GM10248 (cell line): ENCODE measurements at regions not wholly inside any gene's neighbourhood (a gene's known extent, or its start where the extent isn't known, plus 50 kb on each side); places are given as distances from the start of the nearest gene placed in this dataset.

Source experiments
- CTCF ChIA-PET: fragments of 300-600 bp; sonication (Branson Sonifier 250); formaldehyde crosslinking; extraction: SDS; loops from one replicate; lab custom pipeline; 2021; ENCODE audit warnings: antibody characterized with exemption; lab: Yijun Ruan, JAX
- POLR2A ChIA-PET: fragments of 350-650 bp; sonication (Branson Sonifier 250); formaldehyde crosslinking; extraction: SDS; loops from one replicate; lab custom pipeline; 2020; ENCODE audit warnings: antibody characterized with exemption; lab: Yijun Ruan, JAX
- DNase-seq: peaks from one replicate; pipeline ENCODE4 v3.0.0; 2012; ENCODE audit errors: extremely low spot score
- CTCF ChIP-seq: IDR thresholded peaks from 2 replicates; pipeline ENCODE4 v1.5.1; 2012; ENCODE audit warnings: mild to moderate bottlenecking, low read depth; ENCODE audit errors: extremely low read depth, missing control alignments, control extremely low read depth

- TF ChIP-seq CTCF: no peak
- DNase-seq: no peak
- ChIA-PET CTCF (no interaction called here), POLR2A (no interaction called here)
Measured at GRCh38 chr21:43364261-43364510, 62.7 kb downstream of the SIK1 start.

GRCh38 chr21:43363506-43364260 lies 63.2 kb downstream of the SIK1 start:
- DNase-seq: no peak
- POLR2A ChIA-PET: no interaction called here
- CTCF ChIA-PET: no interaction called here
- no peak for TF ChIP-seq CTCF

GRCh38 chr21:43362915-43363314 lies 64.0 kb downstream of the SIK1 start:
- DNase-seq: no peak
- ChIA-PET CTCF (no interaction called here), POLR2A (no interaction called here)
- TF ChIP-seq CTCF: no peak

- ChIA-PET POLR2A (no interaction called here), CTCF (no interaction called here)
- TF ChIP-seq CTCF: no peak
- peak; percentile 75 for DNase-seq
Measured at GRCh38 chr21:43362321-43362791, 64.6 kb downstream of the SIK1 start.

- TF ChIP-seq CTCF: no peak
- ChIA-PET CTCF (no interaction called here), POLR2A (no interaction called here)
- DNase-seq: peak; percentile 57
Measured at GRCh38 chr21:43361493-43362296, 65.2 kb downstream of the SIK1 start.

- DNase-seq: no peak
- CTCF ChIA-PET: no interaction called here
- POLR2A ChIA-PET: no interaction called here
- peak; percentile 5 for TF ChIP-seq CTCF
Measured at GRCh38 chr21:43361127-43361492, 65.8 kb downstream of the SIK1 start.
